Psoas muscle (tissue), 7 donors: ENCODE measurements at regions not wholly inside any gene's neighbourhood (a gene's known extent, or its start where the extent isn't known, plus 50 kb on each side); places are given as distances from the start of the nearest gene placed in this dataset.

ENCODE experiments used
- ATAC-seq, 4 donors: fragments of 200-7000 bp; cut with Tn5 transposase; one replicate each; pipeline ENCODE4 v1.9.1; 2020; ENCODE audit warnings: moderate library complexity in 3 of 4, mild to moderate bottlenecking in 2 of 4
- DNase-seq, 2 donors: peaks; one replicate each; pipeline ENCODE4 v3.0.0-alpha.2; 2020
- H3K27ac ChIP-seq: fragments of 200-600 bp; one replicate; pipeline ENCODE4 v1.8.0; 2022
- H3K27me3 ChIP-seq, 3 donors: fragments of 200-600 bp in 1 of 3; one replicate each; pipeline versions ENCODE4 v1.6.1 to v1.8.0; 2013 to 2022; ENCODE audit warnings: low read length in 2 of 3, mild to moderate bottlenecking in 2 of 3, moderate library complexity in 1 of 3; ENCODE audit not compliant: insufficient read depth in 3 of 3
- H3K36me3 ChIP-seq, 2 donors: fragments of 200-600 bp in 1 of 2; one replicate each; pipeline versions ENCODE4 v1.6.1 to v1.8.0; 2013 to 2022; ENCODE audit warnings: low read depth in 1 of 2, mild to moderate bottlenecking in 1 of 2, moderate library complexity in 1 of 2; ENCODE audit not compliant: insufficient read depth in 1 of 2
- H3K4me1 ChIP-seq: fragments of 200-600 bp; one replicate; pipeline ENCODE4 v1.8.0; 2022
- H3K4me3 ChIP-seq: fragments of 200-600 bp; one replicate; pipeline ENCODE4 v1.8.0; 2022; ENCODE audit warnings: mild to moderate bottlenecking
- H3K9me3 ChIP-seq: fragments of 200-600 bp; one replicate; pipeline ENCODE4 v1.8.0; 2022
- CTCF ChIP-seq: fragments of 200-600 bp; IDR thresholded peaks from one replicate; pipeline ENCODE4 v1.8.0; 2022; ENCODE audit warnings: antibody characterized with exemption
- WGBS, 3 donors: extraction: QIAGEN DNeasy Blood & Tissue Kit; methylation state at CpG; one replicate each; pipeline versions ENCODE4 v1.1.6 to v1.1.7; 2013; 5-methylcytosine and 5-hydroxymethylcytosine counted together
- intact Hi-C, 2 donors: fragments of 100-400 bp; cut with DNase I; formaldehyde crosslinking; loops; one replicate each; pipeline versions ENCODE4 v1.11.0 to v1.14.2; 2022
- donor health status: healthy with polysubstance abuse.
- donor health status: DM: no; HTN: no; CAD: no; lungs with moderate emphysema.
- donor health status: Bipolar disorder and iron deficiency.
- donor health status: healthy.
- donor health status: DM: yes; HTN: yes; CAD: no.
- donor health status: DM: no; HTN: no; CAD: no.
- donor health status: DM: yes; HTN: yes; CAD: no.

DNA sequence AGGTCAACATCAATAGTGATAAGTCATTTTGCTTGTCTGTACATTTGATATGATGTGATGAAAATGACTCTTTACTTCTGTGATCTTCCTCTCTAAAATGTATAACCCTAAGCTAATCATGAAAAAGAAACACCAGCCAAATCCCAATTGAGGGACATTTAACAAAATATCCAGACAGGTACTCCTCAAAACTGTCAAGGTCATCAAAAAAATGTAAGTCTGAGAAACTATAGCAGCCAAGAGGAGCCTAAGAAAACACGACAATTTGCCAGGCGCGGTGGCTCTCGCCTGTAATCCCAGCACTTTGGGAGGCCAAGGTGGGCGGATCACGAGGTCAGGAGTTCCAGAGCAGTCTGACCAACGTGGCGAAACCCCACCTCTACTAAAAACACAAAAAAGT lies 708.5 kb upstream of the ID4 start:
- H3K9me3 ChIP-seq = no peaks in the 10 kb centered on the region
- intact Hi-C loops = no loop called here
- WGBS, 3 donors = 80 to 91% (median 83%) methylated on average over 8 of the region's 8 CpGs
- H3K27me3 ChIP-seq = no peaks in the 10 kb centered on the region
- H3K27ac ChIP-seq = no peak overlapping the region
- DNase-seq = no peak
- no peaks in the 10 kb centered on the region for H3K36me3 ChIP-seq
- no peaks in the 10 kb centered on the region for H3K4me1 ChIP-seq
- H3K4me3 ChIP-seq = no peak overlapping the region
- TF ChIP-seq CTCF = no peak
- no peak for ATAC-seq

DNA sequence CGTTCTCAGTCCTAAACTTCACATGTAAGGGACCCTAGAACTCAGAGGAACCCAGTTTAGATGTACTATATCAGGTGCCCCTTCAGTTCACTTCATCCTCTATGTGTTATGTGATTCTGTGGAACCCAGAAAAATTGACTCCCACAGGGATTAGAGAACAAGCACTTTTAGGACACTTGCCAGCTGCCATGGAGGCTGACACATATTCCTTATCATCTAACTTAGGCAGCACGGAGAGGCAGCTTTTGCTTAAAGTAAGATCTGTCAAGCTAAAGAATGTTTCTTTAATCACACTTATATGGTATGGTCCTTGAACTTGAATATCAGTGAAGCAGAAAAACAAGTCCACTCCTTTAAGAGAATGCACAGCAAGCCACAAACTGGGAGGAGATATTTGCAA lies 701.5 kb upstream of the ID4 start:
- H3K4me3 ChIP-seq = no peak overlapping the region
- no peaks in the 10 kb centered on the region for H3K27me3 ChIP-seq
- H3K36me3 ChIP-seq = no peaks in the 10 kb centered on the region
- no peak overlapping the region for H3K27ac ChIP-seq
- WGBS, 3 donors = 53 to 63% (median 54%) methylated on average over 2 of the region's 2 CpGs
- no peaks in the 10 kb centered on the region for H3K9me3 ChIP-seq
- intact Hi-C loops = no loop called here
- ATAC-seq (no peak), DNase-seq (no peak)
- H3K4me1 ChIP-seq = no peaks in the 10 kb centered on the region
- no peak for TF ChIP-seq CTCF

DNA sequence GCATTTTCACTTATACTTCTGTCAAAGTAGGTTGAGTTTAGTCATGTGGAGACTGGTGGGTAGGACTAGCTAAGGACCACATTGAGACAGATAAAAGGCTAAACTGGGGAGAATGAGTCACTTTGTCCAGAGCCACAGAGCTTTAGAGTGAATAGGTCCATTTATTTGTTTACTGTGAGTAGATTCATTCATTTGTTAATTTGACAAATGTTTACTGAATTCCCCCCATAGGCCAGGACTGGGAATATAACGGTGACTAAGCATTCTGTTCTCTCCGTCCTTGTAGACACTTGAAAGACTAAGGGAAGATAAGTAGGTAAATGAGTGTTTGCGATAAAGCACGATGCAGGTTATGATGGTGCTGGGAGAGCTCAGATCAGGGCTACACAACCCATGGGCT lies 699.7 kb upstream of the ID4 start:
- 77 to 92% (median 92%) methylated on average over 4 of the region's 4 CpGs for WGBS, 3 donors
- ATAC-seq = no peak
- Histone ChIP-seq H3K36me3 (no peaks in the 10 kb centered on the region), H3K27ac (no peak overlapping the region), H3K4me3 (no peak overlapping the region), H3K27me3 (no peaks in the 10 kb centered on the region), H3K4me1 (no peaks in the 10 kb centered on the region), H3K9me3 (no peaks in the 10 kb centered on the region)
- no peak for TF ChIP-seq CTCF
- intact Hi-C loops = no loop called here
- DNase-seq = no peak

DNA sequence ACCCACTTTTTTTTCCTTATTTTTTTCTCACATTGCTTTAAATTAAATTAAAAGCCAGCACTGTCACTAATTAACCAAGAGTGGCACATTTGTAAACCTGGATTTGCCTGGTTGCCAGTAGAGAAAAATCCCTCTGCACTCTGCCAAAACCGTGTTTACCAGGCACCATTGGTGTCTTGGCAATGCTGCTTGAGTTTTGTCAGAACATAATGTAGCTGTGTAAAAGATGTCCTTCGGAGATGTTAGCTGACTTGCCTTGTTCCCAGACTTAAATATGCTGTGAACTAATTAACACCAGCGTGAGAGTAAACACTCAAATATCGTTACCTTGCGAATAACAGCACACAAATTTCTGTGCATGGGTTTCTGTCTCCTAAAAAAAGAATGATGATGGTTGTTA lies 694.9 kb upstream of the ID4 start:
- no peaks in the 10 kb centered on the region for H3K4me1 ChIP-seq
- no peak for ATAC-seq
- H3K36me3 ChIP-seq = no peaks in the 10 kb centered on the region
- H3K4me3 ChIP-seq = no peak overlapping the region
- no peak for TF ChIP-seq CTCF
- no peak for DNase-seq
- no peaks in the 10 kb centered on the region for H3K9me3 ChIP-seq
- H3K27me3 ChIP-seq = no peaks in the 10 kb centered on the region
- no peak overlapping the region for H3K27ac ChIP-seq
- intact Hi-C loops = no loop called here
- 30 to 43% (median 38%) methylated on average over 5 of the region's 5 CpGs for WGBS, 3 donors

DNA sequence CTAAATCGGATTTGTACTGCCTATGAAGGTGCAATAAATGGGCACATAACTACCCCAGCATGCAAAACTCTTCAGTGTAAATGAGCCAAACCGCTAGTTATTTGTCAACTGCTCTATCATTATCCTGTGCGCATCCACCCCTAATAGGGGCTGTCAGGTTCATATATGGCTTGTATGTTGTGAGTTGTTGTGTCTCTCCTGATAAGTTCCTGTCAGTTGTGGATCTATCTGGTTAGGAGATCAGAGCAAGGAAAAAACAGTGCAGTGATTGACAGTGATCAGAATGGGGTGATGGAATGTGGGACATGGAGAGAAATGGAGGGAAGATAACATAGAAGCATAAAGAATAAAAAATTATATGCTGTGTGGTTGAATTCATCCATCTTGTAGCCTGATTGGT lies 686.9 kb upstream of the ID4 start:
- no peak for ATAC-seq
- no peaks in the 10 kb centered on the region for H3K27me3 ChIP-seq
- H3K36me3 ChIP-seq = no peaks in the 10 kb centered on the region
- DNase-seq = no peak
- H3K27ac ChIP-seq = no peak overlapping the region
- intact Hi-C loops = loop anchor here in 1 of 2 donors (5.0 kb wide), 1 partner anchor 802 kb away; no protein-coding TSS in a partner anchor
- 71 to 77% (median 77%) methylated on average over 3 of the region's 3 CpGs for WGBS, 3 donors
- no peaks in the 10 kb centered on the region for H3K4me1 ChIP-seq
- no peaks in the 10 kb centered on the region for H3K9me3 ChIP-seq
- TF ChIP-seq CTCF = no peak
- no peak overlapping the region for H3K4me3 ChIP-seq
